ENCODE measurements at regions not wholly inside any gene's neighbourhood (a gene's known extent, or its start where the extent isn't known, plus 50 kb on each side); places are given as distances from the start of the nearest gene placed in this dataset.

- Histone ChIP-seq H3K27ac (ENCODE audit: low read depth, low read length, poor library complexity, severe bottlenecking) (no peak overlapping the region), H3K4me1 (ENCODE audit: insufficient read depth, low read length, poor library complexity, severe bottlenecking) (peaks cover 10% of the 10 kb centered on the region), H3K27me3 (replicated peaks; ENCODE audit: insufficient read depth, low read depth, low read length, poor library complexity) (no peaks in the 10 kb centered on the region), H3K4me3 (ENCODE audit: low read depth, low read length, poor library complexity, severe bottlenecking) (no peak overlapping the region), H3K9me3 (ENCODE audit: low read depth, low read length, poor library complexity, severe bottlenecking) (no peaks in the 10 kb centered on the region), H3K36me3 (ENCODE audit: insufficient read depth, low read length, poor library complexity, severe bottlenecking) (no peaks in the 10 kb centered on the region)
- no peak for DNase-seq (ENCODE audit: low spot score)
- intact Hi-C loops (cut with micrococcal nuclease; ENCODE audit: unreplicated experiment), result no loop called here
- TF ChIP-seq EZH2 (IDR thresholded peaks at IDR 0.05; ENCODE audit: borderline replicate concordance, low read depth, low read length, poor library complexity, severe bottlenecking), result no peak
- TF ChIP-seq, protein P1, sequence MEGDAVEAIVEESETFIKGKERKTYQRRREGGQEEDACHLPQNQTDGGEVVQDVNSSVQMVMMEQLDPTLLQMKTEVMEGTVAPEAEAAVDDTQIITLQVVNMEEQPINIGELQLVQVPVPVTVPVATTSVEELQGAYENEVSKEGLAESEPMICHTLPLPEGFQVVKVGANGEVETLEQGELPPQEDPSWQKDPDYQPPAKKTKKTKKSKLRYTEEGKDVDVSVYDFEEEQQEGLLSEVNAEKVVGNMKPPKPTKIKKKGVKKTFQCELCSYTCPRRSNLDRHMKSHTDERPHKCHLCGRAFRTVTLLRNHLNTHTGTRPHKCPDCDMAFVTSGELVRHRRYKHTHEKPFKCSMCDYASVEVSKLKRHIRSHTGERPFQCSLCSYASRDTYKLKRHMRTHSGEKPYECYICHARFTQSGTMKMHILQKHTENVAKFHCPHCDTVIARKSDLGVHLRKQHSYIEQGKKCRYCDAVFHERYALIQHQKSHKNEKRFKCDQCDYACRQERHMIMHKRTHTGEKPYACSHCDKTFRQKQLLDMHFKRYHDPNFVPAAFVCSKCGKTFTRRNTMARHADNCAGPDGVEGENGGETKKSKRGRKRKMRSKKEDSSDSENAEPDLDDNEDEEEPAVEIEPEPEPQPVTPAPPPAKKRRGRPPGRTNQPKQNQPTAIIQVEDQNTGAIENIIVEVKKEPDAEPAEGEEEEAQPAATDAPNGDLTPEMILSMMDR (conservative IDR thresholded peaks at IDR 0.05; ENCODE audit: low read depth, low read length), result no peak
- CTCF ChIA-PET, result no interaction called here
- BruUV-seq (replicated peaks), result no TSS peak
- POLR2A ChIA-PET (ENCODE audit: low non-redundant PET), result no interaction called here
These were observed 296.1 kb upstream of the GULP1 start for GRCh38 chr2:187995556-187995955.

- no peaks in the 10 kb centered on the region for H3K9me3 ChIP-seq (ENCODE audit: low read depth, low read length, poor library complexity, severe bottlenecking)
- ChIA-PET CTCF (no interaction called here), POLR2A (ENCODE audit: low non-redundant PET) (no interaction called here)
- no peaks in the 10 kb centered on the region for H3K36me3 ChIP-seq (ENCODE audit: insufficient read depth, low read length, poor library complexity, severe bottlenecking)
- intact Hi-C loops (cut with micrococcal nuclease; ENCODE audit: unreplicated experiment), result no loop called here
- no peak overlapping the region for H3K4me3 ChIP-seq (ENCODE audit: low read depth, low read length, poor library complexity, severe bottlenecking)
- no TSS peak for BruUV-seq (replicated peaks)
- DNase-seq (ENCODE audit: low spot score), result no peak
- TF ChIP-seq, protein P1 (conservative IDR thresholded peaks at IDR 0.05; ENCODE audit: low read depth, low read length), result no peak
- TF ChIP-seq EZH2 (IDR thresholded peaks at IDR 0.05; ENCODE audit: borderline replicate concordance, low read depth, low read length, poor library complexity, severe bottlenecking), result no peak
- no peaks in the 10 kb centered on the region for H3K27me3 ChIP-seq (replicated peaks; ENCODE audit: insufficient read depth, low read depth, low read length, poor library complexity)
- H3K27ac ChIP-seq (ENCODE audit: low read depth, low read length, poor library complexity, severe bottlenecking), result no peak overlapping the region
- peaks cover 10% of the 10 kb centered on the region for H3K4me1 ChIP-seq (ENCODE audit: insufficient read depth, low read length, poor library complexity, severe bottlenecking)
These were observed 295.0 kb upstream of the GULP1 start for GRCh38 chr2:187996630-187997029.

DNA sequence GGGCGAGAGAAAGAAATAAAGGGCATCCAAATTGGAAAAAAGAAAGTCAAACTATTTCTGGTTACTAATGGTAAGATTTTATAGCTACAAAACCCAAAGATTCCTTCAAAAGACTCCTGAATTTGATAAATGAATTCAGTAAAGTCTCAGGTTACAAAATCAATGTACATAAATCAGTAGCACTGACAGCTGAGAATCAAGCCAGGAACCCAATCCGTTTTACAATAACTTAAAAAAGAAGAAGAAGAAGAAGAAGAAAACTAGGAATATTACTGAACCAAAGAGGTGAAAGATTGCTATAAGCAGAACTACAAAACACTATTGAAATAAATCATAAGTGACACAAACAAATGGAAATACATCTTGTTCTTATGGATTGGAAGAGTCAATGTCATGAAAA is 291.5 kb upstream of the GULP1 start:
- no peaks in the 10 kb centered on the region for H3K9me3 ChIP-seq (ENCODE audit: low read depth, low read length, poor library complexity, severe bottlenecking)
- H3K4me1 ChIP-seq (ENCODE audit: insufficient read depth, low read length, poor library complexity, severe bottlenecking), result no peaks in the 10 kb centered on the region
- no peak for TF ChIP-seq EZH2 (IDR thresholded peaks at IDR 0.05; ENCODE audit: borderline replicate concordance, low read depth, low read length, poor library complexity, severe bottlenecking)
- TF ChIP-seq, protein P1 (conservative IDR thresholded peaks at IDR 0.05; ENCODE audit: low read depth, low read length), result no peak
- ChIA-PET POLR2A (ENCODE audit: low non-redundant PET) (no interaction called here), CTCF (no interaction called here)
- no TSS peak for BruUV-seq (replicated peaks)
- no peaks in the 10 kb centered on the region for H3K36me3 ChIP-seq (ENCODE audit: insufficient read depth, low read length, poor library complexity, severe bottlenecking)
- no peak overlapping the region for H3K27ac ChIP-seq (ENCODE audit: low read depth, low read length, poor library complexity, severe bottlenecking)
- no peak overlapping the region for H3K4me3 ChIP-seq (ENCODE audit: low read depth, low read length, poor library complexity, severe bottlenecking)
- intact Hi-C loops (cut with micrococcal nuclease; ENCODE audit: unreplicated experiment), result no loop called here
- H3K27me3 ChIP-seq (replicated peaks; ENCODE audit: insufficient read depth, low read depth, low read length, poor library complexity), result no peaks in the 10 kb centered on the region
- DNase-seq (ENCODE audit: low spot score), result no peak

Measured in A673 (cell line).